Natural killer cell (primary cell): ENCODE measurements at regions not wholly inside any gene's neighbourhood (a gene's known extent, or its start where the extent isn't known, plus 50 kb on each side); places are given as distances from the start of the nearest gene placed in this dataset.

Experiments
- ATAC-seq, 3 donors: fragments of 150-1000 bp in 2 of 3; fragments of 200-7000 bp in 1 of 3; cut with Tn5 transposase; 1 replicate in 1 of 3; 2 replicates in 2 of 3; pipeline ENCODE4 v1.10.0; 2021; ENCODE audit warnings: mild to moderate bottlenecking in 2 of 3, moderate library complexity in 2 of 3
- DNase-seq, 2 donors: peaks; one replicate each; pipeline versions ENCODE4 v3.0.0 to v3.0.0-alpha.2; 2013 to 2021; ENCODE audit warnings: mixed read lengths in 1 of 2
- H3K27ac ChIP-seq: one replicate; pipeline ENCODE4 v1.5.1; 2013; ENCODE audit warnings: mild to moderate bottlenecking, low read length
- H3K27me3 ChIP-seq: one replicate; pipeline ENCODE4 v1.6.1; 2013; ENCODE audit warnings: low read length; ENCODE audit not compliant: control insufficient read depth, insufficient read depth
- H3K36me3 ChIP-seq: one replicate; pipeline ENCODE4 v1.6.1; 2013; ENCODE audit warnings: low read length; ENCODE audit not compliant: control insufficient read depth, insufficient read depth
- H3K4me1 ChIP-seq: one replicate; pipeline ENCODE4 v1.6.1; 2013; ENCODE audit warnings: low read length; ENCODE audit not compliant: control insufficient read depth, insufficient read depth
- H3K4me3 ChIP-seq: one replicate; pipeline ENCODE4 v1.5.1; 2013; ENCODE audit warnings: low read length
- H3K9me3 ChIP-seq: one replicate; pipeline ENCODE4 v1.6.1; 2013; ENCODE audit warnings: low read length; ENCODE audit not compliant: control insufficient read depth, insufficient read depth
- H3K27ac Mint-ChIP-seq, 2 donors: one replicate each; pipeline ENCODE4 v1.8.0; 2022; ENCODE audit warnings: mild to moderate bottlenecking in 2 of 2, mixed read lengths in 2 of 2, moderate library complexity in 1 of 2
- H3K27me3 Mint-ChIP-seq, 2 donors: one replicate each; pipeline ENCODE4 v1.8.0; 2022; ENCODE audit warnings: low read depth in 2 of 2, mixed read lengths in 2 of 2
- H3K36me3 Mint-ChIP-seq: one replicate; pipeline ENCODE4 v1.8.0; 2022; ENCODE audit warnings: mixed read lengths
- H3K4me1 Mint-ChIP-seq, 2 donors: one replicate each; pipeline ENCODE4 v1.8.0; 2022; ENCODE audit warnings: mixed read lengths in 2 of 2
- H3K4me3 Mint-ChIP-seq: one replicate; pipeline ENCODE4 v1.8.0; 2022; ENCODE audit warnings: mild to moderate bottlenecking, moderate library complexity, mixed read lengths
- H3K9me3 Mint-ChIP-seq, 2 donors: one replicate each; pipeline ENCODE4 v1.8.0; 2022; ENCODE audit warnings: mixed read lengths in 2 of 2
- CTCF ChIP-seq: fragments of 200-600 bp; IDR thresholded peaks from one replicate; pipeline ENCODE4 v1.8.0; 2022; ENCODE audit warnings: antibody characterized with exemption
- WGBS: methylation state at CpG from one replicate; pipeline ENCODE4 v1.1.7; 2013; ENCODE audit warnings: missing lambda C conversion rate; ENCODE audit not compliant: insufficient coverage; 5-methylcytosine and 5-hydroxymethylcytosine counted together
- intact Hi-C: fragments of 100-400 bp; cut with micrococcal nuclease; formaldehyde crosslinking; loops from one replicate; pipeline ENCODE4 v1.14.2; 2022

GRCh38 chr13:99642006-99642405 is 140.7 kb downstream of the TM9SF2 start:
- no peak for DNase-seq
- ATAC-seq: no peak
- WGBS: 96% methylated on average over 4 of the region's 4 CpGs
- H3K4me1 Mint-ChIP-seq: peaks cover 4 to 14% of the 10 kb centered on the region in 2 donors
- H3K9me3 Mint-ChIP-seq: no peaks in the 10 kb centered on the region
- Histone ChIP-seq H3K4me3 (no peak overlapping the region), H3K4me1 (no peaks in the 10 kb centered on the region), H3K9me3 (no peaks in the 10 kb centered on the region), H3K27ac (no peak overlapping the region), H3K27me3 (no peaks in the 10 kb centered on the region), H3K36me3 (no peaks in the 10 kb centered on the region)
- intact Hi-C loops: no loop called here
- no peak overlapping the region for H3K27ac Mint-ChIP-seq
- TF ChIP-seq CTCF: no peak
- no peaks in the 10 kb centered on the region for H3K27me3 Mint-ChIP-seq
- H3K4me3 Mint-ChIP-seq: no peak overlapping the region
- no peaks in the 10 kb centered on the region for H3K36me3 Mint-ChIP-seq

- Mint-ChIP-seq H3K9me3 (no peaks in the 10 kb centered on the region), H3K27me3 (no peaks in the 10 kb centered on the region), H3K36me3 (no peaks in the 10 kb centered on the region), H3K4me3 (no peak overlapping the region), H3K27ac (no peak overlapping the region), H3K4me1 (peaks cover 4 to 14% of the 10 kb centered on the region in 2 donors)
- ATAC-seq (no peak), DNase-seq (no peak)
- H3K27me3 ChIP-seq: no peaks in the 10 kb centered on the region
- no peak overlapping the region for H3K4me3 ChIP-seq
- no peaks in the 10 kb centered on the region for H3K36me3 ChIP-seq
- intact Hi-C loops: no loop called here
- H3K27ac ChIP-seq: no peak overlapping the region
- H3K9me3 ChIP-seq: no peaks in the 10 kb centered on the region
- TF ChIP-seq CTCF: no peak
- 68% methylated on average over 2 of the region's 3 CpGs for WGBS
- no peaks in the 10 kb centered on the region for H3K4me1 ChIP-seq
These were observed 139.0 kb downstream of the TM9SF2 start for GRCh38 chr13:99640260-99640659.

- Histone ChIP-seq H3K36me3 (no peaks in the 10 kb centered on the region), H3K27ac (no peak overlapping the region), H3K4me1 (no peaks in the 10 kb centered on the region), H3K9me3 (no peaks in the 10 kb centered on the region), H3K4me3 (no peak overlapping the region), H3K27me3 (no peaks in the 10 kb centered on the region)
- no peak overlapping the region for H3K27ac Mint-ChIP-seq
- no peaks in the 10 kb centered on the region for H3K9me3 Mint-ChIP-seq
- no peak for DNase-seq
- no peaks in the 10 kb centered on the region for H3K36me3 Mint-ChIP-seq
- H3K4me1 Mint-ChIP-seq: peaks cover 4 to 10% of the 10 kb centered on the region in 2 donors
- H3K4me3 Mint-ChIP-seq: no peak overlapping the region
- no peak for ATAC-seq
- no peak for TF ChIP-seq CTCF
- no peaks in the 10 kb centered on the region for H3K27me3 Mint-ChIP-seq
- intact Hi-C loops: no loop called here
- 89% methylated on average over 3 of the region's 4 CpGs for WGBS
These were observed 137.9 kb downstream of the TM9SF2 start for GRCh38 chr13:99639126-99639525.

- DNase-seq (no peak), ATAC-seq (no peak)
- no peak overlapping the region for H3K27ac Mint-ChIP-seq
- H3K4me1 Mint-ChIP-seq: peaks cover 4% of the 10 kb centered on the region in 2 donors
- peaks cover 3% of the 10 kb centered on the region for H3K9me3 ChIP-seq
- TF ChIP-seq CTCF: no peak
- H3K36me3 Mint-ChIP-seq: no peaks in the 10 kb centered on the region
- intact Hi-C loops: no loop called here
- no peaks in the 10 kb centered on the region for H3K27me3 ChIP-seq
- no peaks in the 10 kb centered on the region for H3K4me1 ChIP-seq
- no peaks in the 10 kb centered on the region for H3K27me3 Mint-ChIP-seq
- H3K27ac ChIP-seq: no peak overlapping the region
- no peak overlapping the region for H3K4me3 Mint-ChIP-seq
- H3K9me3 Mint-ChIP-seq: peaks cover 0 to 4% of the 10 kb centered on the region in 2 donors
- no peaks in the 10 kb centered on the region for H3K36me3 ChIP-seq
- WGBS: 83% methylated on average over 6 of the region's 7 CpGs
- no peak overlapping the region for H3K4me3 ChIP-seq
These were observed 135.6 kb downstream of the TM9SF2 start for GRCh38 chr13:99636728-99637353.
